HepG2 (cell line): ENCODE measurements at regions not wholly inside any gene's neighbourhood (a gene's known extent, or its start where the extent isn't known, plus 50 kb on each side); places are given as distances from the start of the nearest gene placed in this dataset.

ENCODE experiments used
- ATAC-seq: fragments of 200-7000 bp; cut with Tn5 transposase; 3 replicates; pipeline ENCODE4 v1.9.1; 2020; ENCODE audit warnings: mild to moderate bottlenecking, moderate library complexity
- BruUV-seq: library from RNA; stranded (reverse); fragments of 400-500 nt; replicated peaks from 2 replicates; lab custom pipeline; 2021; lab: Mats Ljungman, UMichigan
- CTCF ChIA-PET: fragments of 300-600 bp; formaldehyde crosslinking; extraction: SDS; loops from one replicate; lab custom pipeline; 2021; ENCODE audit warnings: low total read pairs, inconsistent platforms, low intra/inter-chr PET ratio; lab: Yijun Ruan, JAX
- POLR2A ChIA-PET: fragments of 350-600 bp; sonication (Branson Sonifier 250); formaldehyde crosslinking; loops from one replicate; lab custom pipeline; 2020; ENCODE audit warnings: antibody characterized with exemption, inconsistent platforms; lab: Yijun Ruan, JAX
- DNase-seq: peaks from one replicate; pipeline ENCODE4 v3.0.0-alpha.2; 2015; ENCODE audit warnings: low spot score
- FAIRE-seq: peaks from 3 replicates; lab custom pipeline; 2011; peaks lifted over from hg19 to GRCh38; lab: Jason Lieb, UNC
- H2AFZ ChIP-seq: one replicate; pipeline ENCODE4 v1.6.1; 2011; ENCODE audit warnings: low read length, inconsistent platforms
- H3K27ac ChIP-seq: fragments of 300-600 bp; 3 replicates; pipeline ENCODE4 v1.8.0; 2011; ENCODE audit warnings: mixed run types, mild to moderate bottlenecking, mixed read lengths, low read length, inconsistent platforms; ENCODE audit not compliant: insufficient read depth; ENCODE audit errors: extremely low read length
- H3K27me3 ChIP-seq, 2 experiments: fragments of 200-600 bp in 1 of 2; 2 replicates in 1 of 2; 3 replicates in 1 of 2; pipeline versions ENCODE4 v1.6.0 to v1.8.0; 2011; ENCODE audit warnings: low read length in 2 of 2, mild to moderate bottlenecking in 2 of 2, moderate library complexity in 2 of 2, inconsistent platforms in 1 of 2; ENCODE audit not compliant: insufficient read depth in 2 of 2, control insufficient read depth in 1 of 2
- H3K36me3 ChIP-seq, 2 experiments: fragments of 200-600 bp in 1 of 2; replicated peaks in 1 of 2; 2 replicates in 1 of 2; 3 replicates in 1 of 2; pipeline versions ENCODE4 v1.5.1 to v1.8.0; 2011; ENCODE audit warnings: low read length in 2 of 2, inconsistent platforms in 1 of 2; ENCODE audit not compliant: insufficient read depth in 2 of 2, control insufficient read depth in 1 of 2
- H3K4me1 ChIP-seq: 2 replicates; pipeline ENCODE4 v1.5.1; 2012; ENCODE audit warnings: low read length, inconsistent platforms; ENCODE audit not compliant: insufficient read depth
- H3K4me2 ChIP-seq: 2 replicates; pipeline ENCODE4 v1.6.0; 2011; ENCODE audit warnings: low read depth, low read length, inconsistent platforms
- H3K4me3 ChIP-seq, 3 experiments: fragments of 200-600 bp in 1 of 3; sonication (generic), shearing (Covaris generic) in 1 of 3; replicated peaks in 1 of 3; 2 replicates each; pipeline ENCODE4 v1.5.1; 2011 to 2016; ENCODE audit warnings: low read length in 3 of 3, inconsistent platforms in 2 of 3, low read depth in 2 of 3, mild to moderate bottlenecking in 2 of 3, control low read depth in 1 of 3, mixed read lengths in 1 of 3; ENCODE audit not compliant: insufficient read depth in 1 of 3
- H3K79me2 ChIP-seq: one replicate; pipeline ENCODE4 v1.6.1; 2011; ENCODE audit warnings: low read length, inconsistent platforms; ENCODE audit not compliant: insufficient read depth
- H3K9ac ChIP-seq: 2 replicates; pipeline ENCODE4 v1.6.0; 2011; ENCODE audit warnings: mild to moderate bottlenecking, low read depth, low read length, inconsistent platforms; ENCODE audit not compliant: insufficient read depth
- H3K9me3 ChIP-seq: 2 replicates; pipeline ENCODE4 v1.5.1; 2012; ENCODE audit warnings: mild to moderate bottlenecking, low read length
- H4K20me1 ChIP-seq: 2 replicates; pipeline ENCODE4 v1.6.0; 2011; ENCODE audit warnings: inconsistent platforms, mild to moderate bottlenecking, low read length, moderate library complexity; ENCODE audit not compliant: insufficient read depth
- ATAD3A ChIP-seq: sonication (generic); formaldehyde crosslinking; IDR thresholded peaks from 2 replicates; pipeline ENCODE4 v1.4.0; 2020; ENCODE audit warnings: missing genetic modification reagents
- ATF7 ChIP-seq, 2 experiments: fragments of 450-650 bp in 1 of 2; sonication (generic) in 1 of 2; formaldehyde crosslinking in 1 of 2; IDR thresholded peaks; 2 replicates each; pipeline versions ENCODE4 v1.4.0 to v1.6.1; 2016 to 2020; ENCODE audit warnings: antibody characterized with exemption in 1 of 2, mild to moderate bottlenecking in 1 of 2, missing genetic modification reagents in 1 of 2
- BRD4 ChIP-seq: sonication (generic); formaldehyde crosslinking; IDR thresholded peaks from 2 replicates; pipeline ENCODE4 v1.4.0; 2020; ENCODE audit warnings: missing genetic modification reagents
- EHMT2 ChIP-seq: fragments of 200-600 bp; sonication (generic); IDR thresholded peaks from 2 replicates; pipeline ENCODE4 v1.7.0; 2017; ENCODE audit warnings: antibody characterized with exemption, low read depth, low read length, borderline replicate concordance
- KDM6A ChIP-seq: IDR thresholded peaks from 2 replicates; pipeline ENCODE4 v1.6.1; 2016; ENCODE audit warnings: low read depth
- MAFG ChIP-seq: sonication (generic); formaldehyde crosslinking; IDR thresholded peaks from 2 replicates; pipeline ENCODE4 v1.5.1; 2020; ENCODE audit warnings: mild to moderate bottlenecking, missing genetic modification reagents
- MEF2D ChIP-seq: sonication (generic); formaldehyde crosslinking; IDR thresholded peaks from 2 replicates; pipeline ENCODE4 v1.5.1; 2020; ENCODE audit warnings: mild to moderate bottlenecking, missing genetic modification reagents
- POLR2AphosphoS5 ChIP-seq: IDR thresholded peaks from 2 replicates; pipeline ENCODE4 v1.6.1; 2012; ENCODE audit warnings: low read depth, low read length
- RBAK ChIP-seq: sonication (generic); formaldehyde crosslinking; IDR thresholded peaks from 2 replicates; pipeline ENCODE4 v1.5.1; 2020; ENCODE audit warnings: mild to moderate bottlenecking, missing genetic modification reagents
- RELA ChIP-seq: sonication (generic); formaldehyde crosslinking; IDR thresholded peaks from 2 replicates; pipeline ENCODE4 v1.4.0; 2020; ENCODE audit warnings: missing genetic modification reagents
- SNAPC2 ChIP-seq: sonication (generic); formaldehyde crosslinking; IDR thresholded peaks from 2 replicates; pipeline ENCODE4 v1.8.1; 2022; ENCODE audit warnings: mild to moderate bottlenecking, missing genetic modification reagents
- SRF ChIP-seq: IDR thresholded peaks from 2 replicates; pipeline ENCODE4 v1.6.1; 2011; ENCODE audit warnings: mild to moderate bottlenecking, low read depth, low read length, moderate library complexity
- TOPORS ChIP-seq: sonication (generic); formaldehyde crosslinking; IDR thresholded peaks from 2 replicates; pipeline ENCODE4 v1.8.0; 2023; ENCODE audit warnings: mild to moderate bottlenecking, missing genetic modification reagents
- ZIK1 ChIP-seq: sonication (generic); formaldehyde crosslinking; IDR thresholded peaks from 2 replicates; pipeline ENCODE4 v1.5.0; 2020; ENCODE audit warnings: mild to moderate bottlenecking, low read depth, missing genetic modification reagents, borderline replicate concordance
- ZNF124 ChIP-seq: sonication (generic); formaldehyde crosslinking; IDR thresholded peaks from 2 replicates; pipeline ENCODE4 v1.4.0; 2020; ENCODE audit warnings: missing genetic modification reagents
- ZNF235 ChIP-seq: sonication (generic); formaldehyde crosslinking; IDR thresholded peaks from 2 replicates; pipeline ENCODE4 v1.8.1; 2023; ENCODE audit warnings: mild to moderate bottlenecking, missing genetic modification reagents, borderline replicate concordance
- ZNF772 ChIP-seq: sonication (generic); formaldehyde crosslinking; IDR thresholded peaks from 2 replicates; pipeline ENCODE4 v1.5.0; 2020; ENCODE audit warnings: mild to moderate bottlenecking, missing genetic modification reagents
- WGBS: methylation state at CpG from one replicate; pipeline ENCODE4 v1.1.6; 2017; ENCODE audit warnings: low lambda C conversion rate; 5-methylcytosine and 5-hydroxymethylcytosine counted together
- in situ Hi-C: cut with HindIII; loops from 2 replicates; pipeline ENCODE4 v1.10.0; 2017; ENCODE audit warnings: low pct_unique_long_range_greater_than_20kb; ENCODE audit not compliant: extremely low pct_ligation_motif_present
- intact Hi-C: fragments of 100-400 bp; cut with micrococcal nuclease; formaldehyde crosslinking; loops from one replicate; pipeline ENCODE4 v1.10.0; 2022; ENCODE audit not compliant: unreplicated experiment
- TF ChIP-seq, protein P1 (sequence below): sonication (generic); formaldehyde crosslinking; IDR thresholded peaks from 2 replicates; pipeline ENCODE4 v1.5.1; 2020; ENCODE audit warnings: mild to moderate bottlenecking, missing genetic modification reagents
- TF ChIP-seq, protein P2 (sequence below): sonication (generic); formaldehyde crosslinking; IDR thresholded peaks from 2 replicates; pipeline ENCODE4 v1.5.1; 2020; ENCODE audit warnings: missing genetic modification reagents, mild to moderate bottlenecking, borderline replicate concordance
- TF ChIP-seq, protein P3 (sequence below): sonication (generic); formaldehyde crosslinking; IDR thresholded peaks from 2 replicates; pipeline ENCODE4 v1.5.0; 2020; ENCODE audit warnings: mild to moderate bottlenecking, low read depth, missing genetic modification reagents, borderline replicate concordance

DNA sequence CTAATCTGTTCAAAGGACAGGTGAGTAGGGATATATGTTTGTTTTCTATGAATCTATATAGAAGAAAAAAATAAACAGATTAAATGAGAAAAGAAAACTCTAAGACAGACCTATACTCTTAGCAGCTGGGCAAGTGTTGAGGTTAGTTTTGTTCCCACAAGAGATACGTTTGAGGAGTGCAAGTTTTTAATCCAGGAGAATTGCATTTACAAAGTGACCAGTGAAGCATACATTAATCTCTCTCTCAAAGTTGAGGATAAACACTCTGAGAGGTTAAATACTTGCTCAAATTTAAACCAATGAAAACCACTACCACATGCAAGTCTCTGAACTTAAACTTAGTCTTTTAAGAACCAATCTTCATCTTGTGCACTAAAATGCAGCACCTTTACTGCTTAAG is 930.5 kb upstream of the MIR17HG start:
- in situ Hi-C loops (no loop called here), intact Hi-C loops (no loop called here)
- Histone ChIP-seq H4K20me1 (no peaks in the 10 kb centered on the region), H3K9me3 (peaks cover 41% of the 10 kb centered on the region; the same call in 1 of the 2 replicates), H3K79me2 (no peaks in the 10 kb centered on the region), H3K27ac (no peak overlapping the region), H2AFZ (no peak overlapping the region), H3K36me3 (no peaks in the 10 kb centered on the region), H3K4me2 (no peak overlapping the region), H3K9ac (no peak overlapping the region), H3K27me3 (no peaks in the 10 kb centered on the region)
- 0% methylated on average over 1 of the region's 1 CpG for WGBS
- CTCF ChIA-PET: no interaction called here
- DNase-seq: no peak
- no peak for TF ChIP-seq ZNF235 (CRISPR knock-in tag)
- TF ChIP-seq, protein P1, sequence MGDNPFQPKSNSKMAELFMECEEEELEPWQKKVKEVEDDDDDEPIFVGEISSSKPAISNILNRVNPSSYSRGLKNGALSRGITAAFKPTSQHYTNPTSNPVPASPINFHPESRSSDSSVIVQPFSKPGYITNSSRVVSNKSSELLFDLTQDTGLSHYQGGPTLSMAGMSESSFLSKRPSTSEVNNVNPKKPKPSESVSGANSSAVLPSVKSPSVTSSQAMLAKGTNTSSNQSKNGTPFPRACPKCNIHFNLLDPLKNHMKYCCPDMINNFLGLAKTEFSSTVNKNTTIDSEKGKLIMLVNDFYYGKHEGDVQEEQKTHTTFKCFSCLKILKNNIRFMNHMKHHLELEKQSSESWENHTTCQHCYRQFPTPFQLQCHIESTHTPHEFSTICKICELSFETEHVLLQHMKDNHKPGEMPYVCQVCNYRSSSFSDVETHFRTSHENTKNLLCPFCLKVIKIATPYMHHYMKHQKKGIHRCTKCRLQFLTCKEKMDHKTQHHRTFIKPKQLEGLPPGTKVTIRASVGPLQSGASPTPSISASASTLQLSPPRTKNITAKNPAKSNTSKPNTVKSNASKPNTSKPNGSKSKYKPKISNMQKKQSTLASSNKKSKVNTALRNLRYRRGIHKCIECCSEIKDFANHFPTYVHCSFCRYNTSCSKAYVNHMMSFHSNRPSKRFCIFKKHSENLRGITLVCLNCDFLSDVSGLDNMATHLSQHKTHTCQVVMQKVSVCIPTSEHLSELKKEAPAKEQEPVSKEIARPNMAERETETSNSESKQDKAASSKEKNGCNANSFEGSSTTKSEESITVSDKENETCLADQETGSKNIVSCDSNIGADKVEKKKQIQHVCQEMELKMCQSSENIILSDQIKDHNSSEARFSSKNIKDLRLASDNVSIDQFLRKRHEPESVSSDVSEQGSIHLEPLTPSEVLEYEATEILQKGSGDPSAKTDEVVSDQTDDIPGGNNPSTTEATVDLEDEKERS: no peak
- no peak for TF ChIP-seq SNAPC2 (CRISPR knock-in tag)
- TF ChIP-seq SRF: no peak
- no peak for TF ChIP-seq POLR2AphosphoS5
- TF ChIP-seq TOPORS (CRISPR knock-in tag): no peak
- TF ChIP-seq, protein P2, sequence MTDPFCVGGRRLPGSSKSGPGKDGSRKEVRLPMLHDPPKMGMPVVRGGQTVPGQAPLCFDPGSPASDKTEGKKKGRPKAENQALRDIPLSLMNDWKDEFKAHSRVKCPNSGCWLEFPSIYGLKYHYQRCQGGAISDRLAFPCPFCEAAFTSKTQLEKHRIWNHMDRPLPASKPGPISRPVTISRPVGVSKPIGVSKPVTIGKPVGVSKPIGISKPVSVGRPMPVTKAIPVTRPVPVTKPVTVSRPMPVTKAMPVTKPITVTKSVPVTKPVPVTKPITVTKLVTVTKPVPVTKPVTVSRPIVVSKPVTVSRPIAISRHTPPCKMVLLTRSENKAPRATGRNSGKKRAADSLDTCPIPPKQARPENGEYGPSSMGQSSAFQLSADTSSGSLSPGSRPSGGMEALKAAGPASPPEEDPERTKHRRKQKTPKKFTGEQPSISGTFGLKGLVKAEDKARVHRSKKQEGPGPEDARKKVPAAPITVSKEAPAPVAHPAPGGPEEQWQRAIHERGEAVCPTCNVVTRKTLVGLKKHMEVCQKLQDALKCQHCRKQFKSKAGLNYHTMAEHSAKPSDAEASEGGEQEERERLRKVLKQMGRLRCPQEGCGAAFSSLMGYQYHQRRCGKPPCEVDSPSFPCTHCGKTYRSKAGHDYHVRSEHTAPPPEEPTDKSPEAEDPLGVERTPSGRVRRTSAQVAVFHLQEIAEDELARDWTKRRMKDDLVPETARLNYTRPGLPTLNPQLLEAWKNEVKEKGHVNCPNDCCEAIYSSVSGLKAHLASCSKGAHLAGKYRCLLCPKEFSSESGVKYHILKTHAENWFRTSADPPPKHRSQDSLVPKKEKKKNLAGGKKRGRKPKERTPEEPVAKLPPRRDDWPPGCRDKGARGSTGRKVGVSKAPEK (CRISPR knock-in tag): no peak
- no peak for TF ChIP-seq EHMT2
- TF ChIP-seq RBAK: no peak
- TF ChIP-seq, protein P3, sequence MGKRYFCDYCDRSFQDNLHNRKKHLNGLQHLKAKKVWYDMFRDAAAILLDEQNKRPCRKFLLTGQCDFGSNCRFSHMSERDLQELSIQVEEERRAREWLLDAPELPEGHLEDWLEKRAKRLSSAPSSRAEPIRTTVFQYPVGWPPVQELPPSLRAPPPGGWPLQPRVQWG (CRISPR knock-in tag): no peak
- no peak for TF ChIP-seq BRD4
- no peak for TF ChIP-seq ATF7 (IDR thresholded peaks at IDR 0.05)
- no peak for TF ChIP-seq ATF7 (CRISPR knock-in tag; IDR thresholded peaks at IDR 0.05)
- no peak for TF ChIP-seq KDM6A (CRISPR knock-in tag)
- no peak for TF ChIP-seq ZNF124 (CRISPR knock-in tag)
- TF ChIP-seq RELA (CRISPR knock-in tag): no peak
- TF ChIP-seq ATAD3A (CRISPR knock-in tag): no peak
- no peak for TF ChIP-seq ZNF772 (CRISPR knock-in tag)
- no peak for TF ChIP-seq MAFG
- no peak for TF ChIP-seq ZIK1 (CRISPR knock-in tag)
- TF ChIP-seq MEF2D (CRISPR knock-in tag): no peak
- TF ChIP-seq, all 625 proteins: peak for 0
- no TSS peak for BruUV-seq
- Histone ChIP-seq H3K4me1 (no peaks in the 10 kb centered on the region), H3K4me3 (no peak overlapping the region)
- ATAC-seq (no peak), FAIRE-seq (no peak)
- POLR2A ChIA-PET: no interaction called here
